ENCODE measurements at regions not wholly inside any gene's neighbourhood (a gene's known extent, or its start where the extent isn't known, plus 50 kb on each side); places are given as distances from the start of the nearest gene placed in this dataset.

DNA sequence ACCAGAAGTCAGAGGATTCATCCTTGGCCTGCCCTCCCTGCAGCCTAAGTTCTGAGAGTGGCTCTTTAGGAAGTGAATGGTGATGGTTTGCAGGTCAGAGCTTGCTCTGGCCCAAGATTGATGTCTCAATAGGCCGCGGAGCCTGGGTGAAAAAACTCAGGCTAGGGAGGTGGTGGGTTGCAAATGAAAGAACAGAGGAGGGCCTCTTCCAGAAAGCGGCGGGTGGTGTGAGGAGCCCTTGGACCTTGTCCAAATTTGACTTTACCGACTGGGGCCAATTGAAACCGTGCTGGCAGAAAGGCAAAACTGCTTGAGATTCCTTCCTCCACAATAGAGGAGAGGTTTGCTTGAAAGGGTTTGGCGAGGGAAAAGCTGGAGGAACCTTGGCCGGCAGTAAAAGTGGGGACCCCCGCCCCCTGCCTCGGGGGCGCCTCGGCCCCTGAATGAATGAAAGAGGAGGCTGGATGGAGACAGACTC, 331.3 kb downstream of the SEC14L1 start:
- TF ChIP-seq FOXP2 (optimal IDR thresholded peaks at IDR 0.05; ENCODE audit: borderline replicate concordance, extremely low read depth, extremely low read length, insufficient read depth): no peak
- TF ChIP-seq SIN3A (IDR thresholded peaks at IDR 0.05; ENCODE audit: borderline replicate concordance, insufficient read depth, low read length): no peak
- TF ChIP-seq TAF1 (IDR thresholded peaks at IDR 0.05; ENCODE audit: borderline replicate concordance, insufficient read depth, low read length): no peak
- TF ChIP-seq POLR2AphosphoS5 (IDR thresholded peaks at IDR 0.05; ENCODE audit: low read depth, low read length): no peak
- TF ChIP-seq, protein P1, sequence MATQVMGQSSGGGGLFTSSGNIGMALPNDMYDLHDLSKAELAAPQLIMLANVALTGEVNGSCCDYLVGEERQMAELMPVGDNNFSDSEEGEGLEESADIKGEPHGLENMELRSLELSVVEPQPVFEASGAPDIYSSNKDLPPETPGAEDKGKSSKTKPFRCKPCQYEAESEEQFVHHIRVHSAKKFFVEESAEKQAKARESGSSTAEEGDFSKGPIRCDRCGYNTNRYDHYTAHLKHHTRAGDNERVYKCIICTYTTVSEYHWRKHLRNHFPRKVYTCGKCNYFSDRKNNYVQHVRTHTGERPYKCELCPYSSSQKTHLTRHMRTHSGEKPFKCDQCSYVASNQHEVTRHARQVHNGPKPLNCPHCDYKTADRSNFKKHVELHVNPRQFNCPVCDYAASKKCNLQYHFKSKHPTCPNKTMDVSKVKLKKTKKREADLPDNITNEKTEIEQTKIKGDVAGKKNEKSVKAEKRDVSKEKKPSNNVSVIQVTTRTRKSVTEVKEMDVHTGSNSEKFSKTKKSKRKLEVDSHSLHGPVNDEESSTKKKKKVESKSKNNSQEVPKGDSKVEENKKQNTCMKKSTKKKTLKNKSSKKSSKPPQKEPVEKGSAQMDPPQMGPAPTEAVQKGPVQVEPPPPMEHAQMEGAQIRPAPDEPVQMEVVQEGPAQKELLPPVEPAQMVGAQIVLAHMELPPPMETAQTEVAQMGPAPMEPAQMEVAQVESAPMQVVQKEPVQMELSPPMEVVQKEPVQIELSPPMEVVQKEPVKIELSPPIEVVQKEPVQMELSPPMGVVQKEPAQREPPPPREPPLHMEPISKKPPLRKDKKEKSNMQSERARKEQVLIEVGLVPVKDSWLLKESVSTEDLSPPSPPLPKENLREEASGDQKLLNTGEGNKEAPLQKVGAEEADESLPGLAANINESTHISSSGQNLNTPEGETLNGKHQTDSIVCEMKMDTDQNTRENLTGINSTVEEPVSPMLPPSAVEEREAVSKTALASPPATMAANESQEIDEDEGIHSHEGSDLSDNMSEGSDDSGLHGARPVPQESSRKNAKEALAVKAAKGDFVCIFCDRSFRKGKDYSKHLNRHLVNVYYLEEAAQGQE (IDR thresholded peaks at IDR 0.05; ENCODE audit: insufficient read depth in 1 of 2, low read depth in 2 of 2, low read length in 2 of 2): no peak

DNA sequence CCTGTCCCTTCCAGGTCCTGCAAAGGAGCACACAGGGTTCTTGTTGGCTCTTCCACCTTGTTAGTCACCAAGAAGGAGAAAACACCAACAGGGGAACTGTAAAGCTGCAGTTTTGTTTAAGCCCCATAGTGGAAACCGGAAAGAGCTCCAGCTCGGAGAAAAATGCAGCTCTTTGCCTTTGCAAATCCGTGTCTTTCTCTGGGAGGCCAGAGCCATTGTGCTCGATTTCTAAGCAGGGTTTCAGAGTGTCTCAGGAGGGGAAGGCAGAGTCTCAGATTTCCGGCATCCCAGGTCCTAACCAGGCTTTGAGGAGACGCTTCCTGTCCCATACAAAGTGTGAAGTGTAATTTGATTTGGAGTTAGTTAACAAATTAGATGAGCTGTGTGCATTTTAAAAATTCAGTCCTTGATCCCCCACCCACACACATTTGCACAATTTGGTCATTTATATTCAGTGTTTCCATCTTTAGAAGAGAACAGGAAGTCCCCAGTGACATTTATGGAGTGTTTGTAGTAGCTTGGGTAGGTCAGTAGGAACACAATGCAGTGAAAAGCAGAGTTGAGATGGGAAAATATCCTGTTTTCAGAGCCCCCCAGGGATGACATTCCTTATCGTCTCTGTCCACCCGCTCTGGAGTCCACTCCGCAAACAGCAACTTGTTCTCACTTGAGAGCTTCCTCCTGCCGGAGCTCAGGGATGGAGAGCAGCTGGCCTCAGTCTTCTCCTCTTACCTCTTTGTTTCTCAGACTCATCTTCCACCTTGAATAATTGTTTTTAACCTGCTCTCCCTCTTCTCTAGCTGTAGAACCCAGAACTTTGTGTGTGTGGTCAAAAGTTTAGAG, 331.9 kb downstream of the SEC14L1 start:
- TF ChIP-seq, protein P1 (IDR thresholded peaks at IDR 0.05; ENCODE audit: insufficient read depth in 1 of 2, low read depth in 2 of 2, low read length in 2 of 2): no peak
- no peak for TF ChIP-seq SIN3A (IDR thresholded peaks at IDR 0.05; ENCODE audit: borderline replicate concordance, insufficient read depth, low read length)
- no peak for TF ChIP-seq TAF1 (IDR thresholded peaks at IDR 0.05; ENCODE audit: borderline replicate concordance, insufficient read depth, low read length)
- no peak for TF ChIP-seq POLR2AphosphoS5 (IDR thresholded peaks at IDR 0.05; ENCODE audit: low read depth, low read length)
- TF ChIP-seq FOXP2 (optimal IDR thresholded peaks at IDR 0.05; ENCODE audit: borderline replicate concordance, extremely low read depth, extremely low read length, insufficient read depth): no peak

DNA sequence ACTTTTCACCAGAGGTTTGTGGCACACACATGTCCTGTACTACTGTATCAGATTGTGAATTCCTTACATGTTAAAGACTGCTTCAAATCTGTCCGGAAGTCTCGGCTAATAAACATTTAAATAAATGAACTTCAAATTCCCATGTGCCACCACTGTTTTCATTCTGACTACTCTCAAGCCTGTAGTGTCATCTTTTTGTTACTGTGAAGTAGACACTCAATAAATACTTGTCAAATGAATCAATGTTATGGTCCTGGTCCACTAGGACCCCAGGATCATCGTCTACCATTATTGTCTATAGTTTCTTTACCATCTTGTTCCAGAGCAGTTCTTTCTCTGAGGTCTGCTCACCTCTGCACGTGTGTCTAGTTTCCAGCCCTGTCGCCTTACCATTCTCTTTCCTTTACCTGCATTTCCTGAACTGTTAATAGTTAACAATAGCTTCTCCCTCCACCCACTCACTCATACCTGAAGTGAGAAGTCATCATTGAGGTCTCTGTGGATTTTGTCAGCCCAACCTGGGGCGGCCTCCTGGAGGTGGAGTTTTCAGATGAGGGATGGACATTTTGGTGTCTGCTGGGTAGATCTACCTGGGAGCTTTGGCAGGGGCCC, 333.0 kb downstream of the SEC14L1 start:
- TF ChIP-seq SIN3A (IDR thresholded peaks at IDR 0.05; ENCODE audit: borderline replicate concordance, insufficient read depth, low read length) (no peak), FOXP2 (optimal IDR thresholded peaks at IDR 0.05; ENCODE audit: borderline replicate concordance, extremely low read depth, extremely low read length, insufficient read depth) (no peak), POLR2AphosphoS5 (IDR thresholded peaks at IDR 0.05; ENCODE audit: low read depth, low read length) (no peak), TAF1 (IDR thresholded peaks at IDR 0.05; ENCODE audit: borderline replicate concordance, insufficient read depth, low read length) (no peak)
- TF ChIP-seq, protein P1 (IDR thresholded peaks at IDR 0.05; ENCODE audit: insufficient read depth in 1 of 2, low read depth in 2 of 2, low read length in 2 of 2): no peak

DNA sequence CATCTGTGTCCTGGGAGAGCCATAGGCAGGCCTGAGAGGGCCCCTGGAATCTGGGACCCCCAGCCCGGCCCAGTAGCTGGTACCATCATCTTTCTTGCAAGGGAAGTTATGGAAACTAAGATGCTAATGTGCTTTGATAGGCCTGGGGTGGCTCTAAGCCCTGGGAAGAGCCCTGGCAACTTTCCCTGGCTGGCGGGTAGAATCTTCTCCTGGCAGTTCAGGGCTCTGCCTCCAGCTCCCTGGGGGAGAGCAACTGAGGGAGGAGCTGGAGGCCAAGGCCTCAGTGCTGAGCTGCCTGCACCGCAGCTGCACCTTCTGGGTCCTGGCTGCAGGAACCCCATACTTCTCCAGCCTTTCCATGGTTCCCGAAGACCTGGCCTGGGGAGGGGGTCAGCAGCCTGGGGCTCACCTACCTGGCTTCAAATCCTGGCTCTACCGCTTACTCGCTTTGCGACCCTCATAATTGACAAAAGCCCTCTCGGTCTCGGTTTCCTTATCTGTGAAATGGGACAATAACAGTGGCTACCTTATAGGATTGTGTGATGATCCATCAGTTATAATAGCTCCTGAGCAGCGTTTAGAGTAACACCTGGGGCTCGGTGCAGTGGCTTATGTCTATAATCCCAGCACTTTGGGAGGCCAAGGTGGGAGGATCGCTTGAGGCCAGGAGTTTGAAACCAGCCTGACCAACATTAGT, 333.7 kb downstream of the SEC14L1 start:
- no peak for TF ChIP-seq POLR2AphosphoS5 (IDR thresholded peaks at IDR 0.05; ENCODE audit: low read depth, low read length)
- no peak for TF ChIP-seq SIN3A (IDR thresholded peaks at IDR 0.05; ENCODE audit: borderline replicate concordance, insufficient read depth, low read length)
- no peak for TF ChIP-seq FOXP2 (optimal IDR thresholded peaks at IDR 0.05; ENCODE audit: borderline replicate concordance, extremely low read depth, extremely low read length, insufficient read depth)
- TF ChIP-seq, protein P1 (IDR thresholded peaks at IDR 0.05; ENCODE audit: insufficient read depth in 1 of 2, low read depth in 2 of 2, low read length in 2 of 2): no peak
- no peak for TF ChIP-seq TAF1 (IDR thresholded peaks at IDR 0.05; ENCODE audit: borderline replicate concordance, insufficient read depth, low read length)

All from PFSK-1 (cell line).